GM18870 (cell line): ENCODE measurements at regions not wholly inside any gene's neighbourhood (a gene's known extent, or its start where the extent isn't known, plus 50 kb on each side); places are given as distances from the start of the nearest gene placed in this dataset.
"Not testable (repeated sequence)": the region's sequence is repeated elsewhere in the genome, so short reads cannot be mapped to it uniquely, and the experiment has no call there.

Experiments
- ATAC-seq: cut with Tn5 transposase; IDR thresholded peaks from one replicate; pipeline ENCODE4 v1.9.1; 2021; ENCODE audit warnings: moderate library complexity; ENCODE audit not compliant: unreplicated experiment

- no peak for ATAC-seq
Observed at GRCh38 chr1:121443001-121443540, 258.3 kb downstream of the SRGAP2C start.

- no peak for ATAC-seq
Observed at GRCh38 chr1:121444096-121444495, 259.3 kb downstream of the SRGAP2C start.

- ATAC-seq = no peak
Observed at GRCh38 chr1:121445679-121446078, 260.9 kb downstream of the SRGAP2C start.

GRCh38 chr1:121447280-121447923 is 262.6 kb downstream of the SRGAP2C start:
- ATAC-seq = not testable (repeated sequence)

- ATAC-seq = not testable (repeated sequence)
Observed at GRCh38 chr1:121448064-121448463, 263.3 kb downstream of the SRGAP2C start.

- no peak for ATAC-seq
Observed at GRCh38 chr1:121448851-121449250, 264.1 kb downstream of the SRGAP2C start.

GRCh38 chr1:121452484-121452883 is 267.7 kb downstream of the SRGAP2C start:
- no peak for ATAC-seq

- ATAC-seq = peak; percentile 99
Observed at GRCh38 chr1:121458291-121459048, 273.7 kb downstream of the SRGAP2C start.

GRCh38 chr1:121459235-121459634 is 274.5 kb downstream of the SRGAP2C start:
- no peak for ATAC-seq

GRCh38 chr1:121469395-121469794 is 284.6 kb downstream of the SRGAP2C start:
- not testable (repeated sequence) for ATAC-seq

- ATAC-seq = not testable (repeated sequence)
Observed at GRCh38 chr1:121470401-121470800, 285.6 kb downstream of the SRGAP2C start.

- peak; percentile 98 for ATAC-seq
Observed at GRCh38 chr1:121471523-121471922, 286.7 kb downstream of the SRGAP2C start.

- ATAC-seq = no peak
Observed at GRCh38 chr1:121472017-121472416, 287.2 kb downstream of the SRGAP2C start.

- ATAC-seq = no peak
Observed at GRCh38 chr1:121483234-121483633, 298.5 kb downstream of the SRGAP2C start.

GRCh38 chr1:121483961-121484424 is 299.2 kb downstream of the SRGAP2C start:
- ATAC-seq = no peak

GRCh38 chr1:121494796-121495195 is 310.0 kb downstream of the SRGAP2C start:
- ATAC-seq = not testable (repeated sequence)

GRCh38 chr1:121511455-121511854 is 326.7 kb downstream of the SRGAP2C start:
- not testable (repeated sequence) for ATAC-seq

GRCh38 chr1:121511876-121512275 is 327.1 kb downstream of the SRGAP2C start:
- ATAC-seq = not testable (repeated sequence)

- ATAC-seq = no peak
Observed at GRCh38 chr1:121515235-121515634, 330.5 kb downstream of the SRGAP2C start.

GRCh38 chr1:121516234-121516967 is 331.6 kb downstream of the SRGAP2C start:
- peak; percentile 83 for ATAC-seq

- ATAC-seq = no peak
Observed at GRCh38 chr1:121517586-121518230, 332.9 kb downstream of the SRGAP2C start.
